ENCODE measurements at regions not wholly inside any gene's neighbourhood (a gene's known extent, or its start where the extent isn't known, plus 50 kb on each side); places are given as distances from the start of the nearest gene placed in this dataset.
"Not testable (repeated sequence)": the region's sequence is repeated elsewhere in the genome, so short reads cannot be mapped to it uniquely, and the experiment has no call there.

GRCh38 chrY:17593748-17594147, 286.3 kb downstream of the CDY2B start:
- POLR2A ChIA-PET; BruUV-seq (replicated peaks); H3K27me3 ChIP-seq (ENCODE audit: control insufficient read depth in 2 of 2, insufficient read depth in 2 of 2, low read length in 2 of 2); FAIRE-seq; H3K4me1 ChIP-seq (ENCODE audit: control insufficient read depth, extremely low read depth, insufficient read depth, low read length); H2AFZ ChIP-seq (ENCODE audit: low read depth, low read length); H3K27ac ChIP-seq (ENCODE audit: insufficient read depth, low read depth, low read length); H3K79me2 ChIP-seq (ENCODE audit: control insufficient read depth, insufficient read depth, low read length); CTCF ChIA-PET; H3K4me3 ChIP-seq (replicated peaks in 1 of 3; ENCODE audit: insufficient read depth in 1 of 3, low read depth in 1 of 3, low read length in 3 of 3); H3K36me3 ChIP-seq (ENCODE audit: control insufficient read depth in 2 of 2, extremely low read depth in 1 of 2, insufficient read depth in 2 of 2, low read length in 2 of 2); H3K9me1 ChIP-seq (replicated peaks; ENCODE audit: control insufficient read depth, extremely low read depth, insufficient read depth, low read length); dilution Hi-C loops (cut with MboI; ENCODE audit: extremely low pct_ligation_motif_present, low sequenced_read_pairs); intact Hi-C loops (cut with micrococcal nuclease); H4K20me1 ChIP-seq (replicated peaks; ENCODE audit: control insufficient read depth, extremely low read depth, insufficient read depth, low read length); H3K9ac ChIP-seq (replicated peaks; ENCODE audit: extremely low read depth, insufficient read depth, low read length); H3K4me2 ChIP-seq (ENCODE audit: insufficient read depth, low read length); DNase-seq (ENCODE audit: low read depth, low spot score); H3K9me3 ChIP-seq (replicated peaks; ENCODE audit: control insufficient read depth, insufficient read depth, low read length): not testable (repeated sequence)

GRCh38 chrY:17579956-17580519, 300.0 kb downstream of the CDY2B start:
- H3K4me2 ChIP-seq (ENCODE audit: insufficient read depth, low read length); dilution Hi-C loops (cut with MboI; ENCODE audit: extremely low pct_ligation_motif_present, low sequenced_read_pairs); H3K36me3 ChIP-seq (ENCODE audit: control insufficient read depth in 2 of 2, extremely low read depth in 1 of 2, insufficient read depth in 2 of 2, low read length in 2 of 2); BruUV-seq (replicated peaks); FAIRE-seq; H3K27me3 ChIP-seq (ENCODE audit: control insufficient read depth in 2 of 2, insufficient read depth in 2 of 2, low read length in 2 of 2); H3K27ac ChIP-seq (ENCODE audit: insufficient read depth, low read depth, low read length); H2AFZ ChIP-seq (ENCODE audit: low read depth, low read length); DNase-seq (ENCODE audit: low read depth, low spot score); H3K4me1 ChIP-seq (ENCODE audit: control insufficient read depth, extremely low read depth, insufficient read depth, low read length); H3K9ac ChIP-seq (replicated peaks; ENCODE audit: extremely low read depth, insufficient read depth, low read length); intact Hi-C loops (cut with micrococcal nuclease); H3K4me3 ChIP-seq (replicated peaks in 1 of 3; ENCODE audit: insufficient read depth in 1 of 3, low read depth in 1 of 3, low read length in 3 of 3); H4K20me1 ChIP-seq (replicated peaks; ENCODE audit: control insufficient read depth, extremely low read depth, insufficient read depth, low read length); H3K79me2 ChIP-seq (ENCODE audit: control insufficient read depth, insufficient read depth, low read length); POLR2A ChIA-PET; H3K9me3 ChIP-seq (replicated peaks; ENCODE audit: control insufficient read depth, insufficient read depth, low read length); CTCF ChIA-PET; H3K9me1 ChIP-seq (replicated peaks; ENCODE audit: control insufficient read depth, extremely low read depth, insufficient read depth, low read length): not testable (repeated sequence)

GRCh38 chrY:17579131-17579955, 300.7 kb downstream of the CDY2B start:
- peak; percentile 97 for FAIRE-seq
- H3K4me1 ChIP-seq (ENCODE audit: control insufficient read depth, extremely low read depth, insufficient read depth, low read length); POLR2A ChIA-PET; H3K36me3 ChIP-seq (ENCODE audit: control insufficient read depth in 2 of 2, extremely low read depth in 1 of 2, insufficient read depth in 2 of 2, low read length in 2 of 2); H3K27me3 ChIP-seq (ENCODE audit: control insufficient read depth in 2 of 2, insufficient read depth in 2 of 2, low read length in 2 of 2); H2AFZ ChIP-seq (ENCODE audit: low read depth, low read length); H3K9ac ChIP-seq (replicated peaks; ENCODE audit: extremely low read depth, insufficient read depth, low read length); intact Hi-C loops (cut with micrococcal nuclease); DNase-seq (ENCODE audit: low read depth, low spot score); CTCF ChIA-PET; H4K20me1 ChIP-seq (replicated peaks; ENCODE audit: control insufficient read depth, extremely low read depth, insufficient read depth, low read length); H3K4me3 ChIP-seq (replicated peaks in 1 of 3; ENCODE audit: insufficient read depth in 1 of 3, low read depth in 1 of 3, low read length in 3 of 3); H3K9me3 ChIP-seq (replicated peaks; ENCODE audit: control insufficient read depth, insufficient read depth, low read length); dilution Hi-C loops (cut with MboI; ENCODE audit: extremely low pct_ligation_motif_present, low sequenced_read_pairs); H3K27ac ChIP-seq (ENCODE audit: insufficient read depth, low read depth, low read length); H3K79me2 ChIP-seq (ENCODE audit: control insufficient read depth, insufficient read depth, low read length); H3K9me1 ChIP-seq (replicated peaks; ENCODE audit: control insufficient read depth, extremely low read depth, insufficient read depth, low read length); BruUV-seq (replicated peaks); H3K4me2 ChIP-seq (ENCODE audit: insufficient read depth, low read length): not testable (repeated sequence)

GRCh38 chrY:17563114-17563513, 316.9 kb downstream of the CDY2B start:
- H3K9me1 ChIP-seq (replicated peaks; ENCODE audit: control insufficient read depth, extremely low read depth, insufficient read depth, low read length); H3K4me2 ChIP-seq (ENCODE audit: insufficient read depth, low read length); H3K27ac ChIP-seq (ENCODE audit: insufficient read depth, low read depth, low read length); H3K9me3 ChIP-seq (replicated peaks; ENCODE audit: control insufficient read depth, insufficient read depth, low read length); H3K4me3 ChIP-seq (replicated peaks in 1 of 3; ENCODE audit: insufficient read depth in 1 of 3, low read depth in 1 of 3, low read length in 3 of 3); H3K27me3 ChIP-seq (ENCODE audit: control insufficient read depth in 2 of 2, insufficient read depth in 2 of 2, low read length in 2 of 2); DNase-seq (ENCODE audit: low read depth, low spot score); BruUV-seq (replicated peaks); intact Hi-C loops (cut with micrococcal nuclease); H3K9ac ChIP-seq (replicated peaks; ENCODE audit: extremely low read depth, insufficient read depth, low read length); H3K4me1 ChIP-seq (ENCODE audit: control insufficient read depth, extremely low read depth, insufficient read depth, low read length); FAIRE-seq; H4K20me1 ChIP-seq (replicated peaks; ENCODE audit: control insufficient read depth, extremely low read depth, insufficient read depth, low read length); POLR2A ChIA-PET; H3K36me3 ChIP-seq (ENCODE audit: control insufficient read depth in 2 of 2, extremely low read depth in 1 of 2, insufficient read depth in 2 of 2, low read length in 2 of 2); H3K79me2 ChIP-seq (ENCODE audit: control insufficient read depth, insufficient read depth, low read length); H2AFZ ChIP-seq (ENCODE audit: low read depth, low read length); CTCF ChIA-PET; dilution Hi-C loops (cut with MboI; ENCODE audit: extremely low pct_ligation_motif_present, low sequenced_read_pairs): not testable (repeated sequence)
